ENCODE measurements at regions not wholly inside any gene's neighbourhood (a gene's known extent, or its start where the extent isn't known, plus 50 kb on each side); places are given as distances from the start of the nearest gene placed in this dataset.

DNA sequence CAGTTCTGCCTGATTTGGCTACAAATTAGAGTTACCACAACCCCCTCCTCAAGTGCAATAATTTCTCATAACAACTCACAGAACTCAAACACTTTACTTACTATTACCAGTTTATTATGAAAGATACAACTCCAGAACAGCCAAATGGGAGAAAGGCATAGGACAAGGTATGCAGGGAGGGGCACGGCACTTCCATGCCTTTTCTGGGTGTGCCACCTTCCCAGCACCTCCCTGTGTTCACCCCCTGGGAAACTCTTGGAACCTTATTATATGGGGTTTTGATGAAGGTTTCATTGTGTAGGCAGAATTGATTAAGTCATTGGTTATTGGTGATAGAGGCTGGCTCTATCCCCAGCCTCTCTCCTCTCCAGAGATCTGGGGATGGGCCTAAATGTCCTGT, 66.6 kb upstream of the RAP2B start:
- Mint-ChIP-seq H3K9me3 (peaks cover 8% of the 10 kb centered on the region), H3K4me1 (peaks cover 67% of the 10 kb centered on the region), H3K27ac (no peak overlapping the region), H3K27me3 (ENCODE audit: low read depth) (peaks cover 5% of the 10 kb centered on the region), H3K4me3 (no peak overlapping the region), H3K36me3 (peaks cover 10% of the 10 kb centered on the region)
- TF ChIP-seq, protein P1, sequence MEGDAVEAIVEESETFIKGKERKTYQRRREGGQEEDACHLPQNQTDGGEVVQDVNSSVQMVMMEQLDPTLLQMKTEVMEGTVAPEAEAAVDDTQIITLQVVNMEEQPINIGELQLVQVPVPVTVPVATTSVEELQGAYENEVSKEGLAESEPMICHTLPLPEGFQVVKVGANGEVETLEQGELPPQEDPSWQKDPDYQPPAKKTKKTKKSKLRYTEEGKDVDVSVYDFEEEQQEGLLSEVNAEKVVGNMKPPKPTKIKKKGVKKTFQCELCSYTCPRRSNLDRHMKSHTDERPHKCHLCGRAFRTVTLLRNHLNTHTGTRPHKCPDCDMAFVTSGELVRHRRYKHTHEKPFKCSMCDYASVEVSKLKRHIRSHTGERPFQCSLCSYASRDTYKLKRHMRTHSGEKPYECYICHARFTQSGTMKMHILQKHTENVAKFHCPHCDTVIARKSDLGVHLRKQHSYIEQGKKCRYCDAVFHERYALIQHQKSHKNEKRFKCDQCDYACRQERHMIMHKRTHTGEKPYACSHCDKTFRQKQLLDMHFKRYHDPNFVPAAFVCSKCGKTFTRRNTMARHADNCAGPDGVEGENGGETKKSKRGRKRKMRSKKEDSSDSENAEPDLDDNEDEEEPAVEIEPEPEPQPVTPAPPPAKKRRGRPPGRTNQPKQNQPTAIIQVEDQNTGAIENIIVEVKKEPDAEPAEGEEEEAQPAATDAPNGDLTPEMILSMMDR (IDR thresholded peaks at IDR 0.05): no peak
- TF ChIP-seq, protein P2, sequence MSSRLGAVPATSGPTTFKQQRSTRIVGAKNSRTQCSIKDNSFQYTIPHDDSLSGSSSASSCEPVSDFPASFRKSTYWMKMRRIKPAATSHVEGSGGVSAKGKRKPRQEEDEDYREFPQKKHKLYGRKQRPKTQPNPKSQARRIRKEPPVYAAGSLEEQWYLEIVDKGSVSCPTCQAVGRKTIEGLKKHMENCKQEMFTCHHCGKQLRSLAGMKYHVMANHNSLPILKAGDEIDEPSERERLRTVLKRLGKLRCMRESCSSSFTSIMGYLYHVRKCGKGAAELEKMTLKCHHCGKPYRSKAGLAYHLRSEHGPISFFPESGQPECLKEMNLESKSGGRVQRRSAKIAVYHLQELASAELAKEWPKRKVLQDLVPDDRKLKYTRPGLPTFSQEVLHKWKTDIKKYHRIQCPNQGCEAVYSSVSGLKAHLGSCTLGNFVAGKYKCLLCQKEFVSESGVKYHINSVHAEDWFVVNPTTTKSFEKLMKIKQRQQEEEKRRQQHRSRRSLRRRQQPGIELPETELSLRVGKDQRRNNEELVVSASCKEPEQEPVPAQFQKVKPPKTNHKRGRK (CRISPR knock-in tag; IDR thresholded peaks at IDR 0.05; ENCODE audit: borderline replicate concordance): no peak
- TF ChIP-seq, protein P3, sequence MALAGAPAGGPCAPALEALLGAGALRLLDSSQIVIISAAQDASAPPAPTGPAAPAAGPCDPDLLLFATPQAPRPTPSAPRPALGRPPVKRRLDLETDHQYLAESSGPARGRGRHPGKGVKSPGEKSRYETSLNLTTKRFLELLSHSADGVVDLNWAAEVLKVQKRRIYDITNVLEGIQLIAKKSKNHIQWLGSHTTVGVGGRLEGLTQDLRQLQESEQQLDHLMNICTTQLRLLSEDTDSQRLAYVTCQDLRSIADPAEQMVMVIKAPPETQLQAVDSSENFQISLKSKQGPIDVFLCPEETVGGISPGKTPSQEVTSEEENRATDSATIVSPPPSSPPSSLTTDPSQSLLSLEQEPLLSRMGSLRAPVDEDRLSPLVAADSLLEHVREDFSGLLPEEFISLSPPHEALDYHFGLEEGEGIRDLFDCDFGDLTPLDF (CRISPR knock-in tag; IDR thresholded peaks at IDR 0.05): no peak
- TF ChIP-seq ZNF232 (CRISPR knock-in tag; IDR thresholded peaks at IDR 0.05): no peak
- TF ChIP-seq, protein P4, sequence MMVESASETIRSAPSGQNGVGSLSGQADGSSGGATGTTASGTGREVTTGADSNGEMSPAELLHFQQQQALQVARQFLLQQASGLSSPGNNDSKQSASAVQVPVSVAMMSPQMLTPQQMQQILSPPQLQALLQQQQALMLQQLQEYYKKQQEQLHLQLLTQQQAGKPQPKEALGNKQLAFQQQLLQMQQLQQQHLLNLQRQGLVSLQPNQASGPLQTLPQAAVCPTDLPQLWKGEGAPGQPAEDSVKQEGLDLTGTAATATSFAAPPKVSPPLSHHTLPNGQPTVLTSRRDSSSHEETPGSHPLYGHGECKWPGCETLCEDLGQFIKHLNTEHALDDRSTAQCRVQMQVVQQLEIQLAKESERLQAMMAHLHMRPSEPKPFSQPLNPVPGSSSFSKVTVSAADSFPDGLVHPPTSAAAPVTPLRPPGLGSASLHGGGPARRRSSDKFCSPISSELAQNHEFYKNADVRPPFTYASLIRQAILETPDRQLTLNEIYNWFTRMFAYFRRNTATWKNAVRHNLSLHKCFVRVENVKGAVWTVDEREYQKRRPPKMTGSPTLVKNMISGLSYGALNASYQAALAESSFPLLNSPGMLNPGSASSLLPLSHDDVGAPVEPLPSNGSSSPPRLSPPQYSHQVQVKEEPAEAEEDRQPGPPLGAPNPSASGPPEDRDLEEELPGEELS (CRISPR knock-in tag; IDR thresholded peaks at IDR 0.05): no peak
- TF ChIP-seq, protein P5, sequence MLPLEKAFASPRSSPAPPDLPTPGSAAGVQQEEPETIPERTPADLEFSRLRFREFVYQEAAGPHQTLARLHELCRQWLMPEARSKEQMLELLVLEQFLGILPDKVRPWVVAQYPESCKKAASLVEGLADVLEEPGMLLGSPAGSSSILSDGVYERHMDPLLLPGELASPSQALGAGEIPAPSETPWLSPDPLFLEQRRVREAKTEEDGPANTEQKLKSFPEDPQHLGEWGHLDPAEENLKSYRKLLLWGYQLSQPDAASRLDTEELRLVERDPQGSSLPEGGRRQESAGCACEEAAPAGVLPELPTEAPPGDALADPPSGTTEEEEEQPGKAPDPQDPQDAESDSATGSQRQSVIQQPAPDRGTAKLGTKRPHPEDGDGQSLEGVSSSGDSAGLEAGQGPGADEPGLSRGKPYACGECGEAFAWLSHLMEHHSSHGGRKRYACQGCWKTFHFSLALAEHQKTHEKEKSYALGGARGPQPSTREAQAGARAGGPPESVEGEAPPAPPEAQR (CRISPR knock-in tag; IDR thresholded peaks at IDR 0.05): no peak
- no peak for TF ChIP-seq ZNF121 (CRISPR knock-in tag; IDR thresholded peaks at IDR 0.05)
- no peak for TF ChIP-seq ATF1 (CRISPR knock-in tag; IDR thresholded peaks at IDR 0.05)
- TF ChIP-seq NR1H2 (CRISPR knock-in tag; IDR thresholded peaks at IDR 0.05): no peak
- TF ChIP-seq, protein P6, sequence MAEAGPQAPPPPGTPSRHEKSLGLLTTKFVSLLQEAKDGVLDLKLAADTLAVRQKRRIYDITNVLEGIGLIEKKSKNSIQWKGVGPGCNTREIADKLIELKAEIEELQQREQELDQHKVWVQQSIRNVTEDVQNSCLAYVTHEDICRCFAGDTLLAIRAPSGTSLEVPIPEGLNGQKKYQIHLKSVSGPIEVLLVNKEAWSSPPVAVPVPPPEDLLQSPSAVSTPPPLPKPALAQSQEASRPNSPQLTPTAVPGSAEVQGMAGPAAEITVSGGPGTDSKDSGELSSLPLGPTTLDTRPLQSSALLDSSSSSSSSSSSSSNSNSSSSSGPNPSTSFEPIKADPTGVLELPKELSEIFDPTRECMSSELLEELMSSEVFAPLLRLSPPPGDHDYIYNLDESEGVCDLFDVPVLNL (CRISPR knock-in tag; IDR thresholded peaks at IDR 0.05; ENCODE audit: borderline replicate concordance, low read depth): no peak
- TF ChIP-seq NR2C2 (CRISPR knock-in tag; IDR thresholded peaks at IDR 0.05): no peak
- TF ChIP-seq SMAD4 (CRISPR knock-in tag; IDR thresholded peaks at IDR 0.05): no peak
- TF ChIP-seq, protein P7, sequence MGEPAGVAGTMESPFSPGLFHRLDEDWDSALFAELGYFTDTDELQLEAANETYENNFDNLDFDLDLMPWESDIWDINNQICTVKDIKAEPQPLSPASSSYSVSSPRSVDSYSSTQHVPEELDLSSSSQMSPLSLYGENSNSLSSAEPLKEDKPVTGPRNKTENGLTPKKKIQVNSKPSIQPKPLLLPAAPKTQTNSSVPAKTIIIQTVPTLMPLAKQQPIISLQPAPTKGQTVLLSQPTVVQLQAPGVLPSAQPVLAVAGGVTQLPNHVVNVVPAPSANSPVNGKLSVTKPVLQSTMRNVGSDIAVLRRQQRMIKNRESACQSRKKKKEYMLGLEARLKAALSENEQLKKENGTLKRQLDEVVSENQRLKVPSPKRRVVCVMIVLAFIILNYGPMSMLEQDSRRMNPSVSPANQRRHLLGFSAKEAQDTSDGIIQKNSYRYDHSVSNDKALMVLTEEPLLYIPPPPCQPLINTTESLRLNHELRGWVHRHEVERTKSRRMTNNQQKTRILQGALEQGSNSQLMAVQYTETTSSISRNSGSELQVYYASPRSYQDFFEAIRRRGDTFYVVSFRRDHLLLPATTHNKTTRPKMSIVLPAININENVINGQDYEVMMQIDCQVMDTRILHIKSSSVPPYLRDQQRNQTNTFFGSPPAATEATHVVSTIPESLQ (CRISPR knock-in tag; IDR thresholded peaks at IDR 0.05): no peak
- TF ChIP-seq, protein P8, sequence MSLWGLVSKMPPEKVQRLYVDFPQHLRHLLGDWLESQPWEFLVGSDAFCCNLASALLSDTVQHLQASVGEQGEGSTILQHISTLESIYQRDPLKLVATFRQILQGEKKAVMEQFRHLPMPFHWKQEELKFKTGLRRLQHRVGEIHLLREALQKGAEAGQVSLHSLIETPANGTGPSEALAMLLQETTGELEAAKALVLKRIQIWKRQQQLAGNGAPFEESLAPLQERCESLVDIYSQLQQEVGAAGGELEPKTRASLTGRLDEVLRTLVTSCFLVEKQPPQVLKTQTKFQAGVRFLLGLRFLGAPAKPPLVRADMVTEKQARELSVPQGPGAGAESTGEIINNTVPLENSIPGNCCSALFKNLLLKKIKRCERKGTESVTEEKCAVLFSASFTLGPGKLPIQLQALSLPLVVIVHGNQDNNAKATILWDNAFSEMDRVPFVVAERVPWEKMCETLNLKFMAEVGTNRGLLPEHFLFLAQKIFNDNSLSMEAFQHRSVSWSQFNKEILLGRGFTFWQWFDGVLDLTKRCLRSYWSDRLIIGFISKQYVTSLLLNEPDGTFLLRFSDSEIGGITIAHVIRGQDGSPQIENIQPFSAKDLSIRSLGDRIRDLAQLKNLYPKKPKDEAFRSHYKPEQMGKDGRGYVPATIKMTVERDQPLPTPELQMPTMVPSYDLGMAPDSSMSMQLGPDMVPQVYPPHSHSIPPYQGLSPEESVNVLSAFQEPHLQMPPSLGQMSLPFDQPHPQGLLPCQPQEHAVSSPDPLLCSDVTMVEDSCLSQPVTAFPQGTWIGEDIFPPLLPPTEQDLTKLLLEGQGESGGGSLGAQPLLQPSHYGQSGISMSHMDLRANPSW (CRISPR knock-in tag; conservative IDR thresholded peaks at IDR 0.05; ENCODE audit: low read depth): no peak
- no peak for TF ChIP-seq ZNF423 (CRISPR knock-in tag; IDR thresholded peaks at IDR 0.05)
- TF ChIP-seq NFYB (CRISPR knock-in tag; conservative IDR thresholded peaks at IDR 0.05; ENCODE audit: low read depth): no peak
- ATAC-seq (no peak), DNase-seq (ENCODE audit: low spot score) (no peak)
- CTCF ChIA-PET: no interaction called here
- POLR2A ChIA-PET: no interaction called here

Data from WTC11 (cell line).